ENCODE measurements at regions not wholly inside any gene's neighbourhood (a gene's known extent, or its start where the extent isn't known, plus 50 kb on each side); places are given as distances from the start of the nearest gene placed in this dataset.
A peak's percentile ranks its signal among the peaks of the same experiment; 100 is the strongest.

DNA sequence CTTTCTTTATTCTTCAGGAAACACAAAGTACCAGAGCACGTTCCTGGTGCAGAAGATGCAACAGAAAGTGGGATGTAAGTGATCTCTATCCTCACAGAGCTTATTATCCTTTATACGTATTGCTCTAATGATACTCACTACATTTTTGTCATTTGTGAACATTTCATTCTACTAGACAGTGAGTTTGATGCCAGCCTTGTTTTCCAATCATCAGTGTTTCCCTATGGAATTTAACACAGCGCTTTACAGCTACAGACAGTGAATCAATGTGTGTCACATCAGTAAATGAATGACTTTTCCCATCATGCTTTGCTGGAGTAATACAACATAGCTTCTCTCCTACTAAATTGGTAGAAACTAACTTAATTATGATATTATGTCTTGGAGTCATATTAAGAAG lies 175.5 kb downstream of the SDHAF3 start:
- Histone ChIP-seq H3K27ac (ENCODE audit: low read depth, low read length) (no peak overlapping the region), H3K36me3 (ENCODE audit: insufficient read depth, low read length) (no peaks in the 10 kb centered on the region), H3K79me2 (ENCODE audit: insufficient read depth, low read length) (no peaks in the 10 kb centered on the region), H3K9me3 (ENCODE audit: insufficient read depth, low read depth, low read length) (no peaks in the 10 kb centered on the region), H4K20me1 (ENCODE audit: insufficient read depth, low read length) (no peaks in the 10 kb centered on the region), H3K4me2 (ENCODE audit: low read length) (no peak overlapping the region), H3K9ac (ENCODE audit: low read length) (no peak overlapping the region), H3K27me3 (ENCODE audit: insufficient read depth, low read length) (no peaks in the 10 kb centered on the region), H3K4me1 (ENCODE audit: insufficient read depth, low read length) (no peaks in the 10 kb centered on the region), H2AFZ (ENCODE audit: low read depth, low read length) (no peak overlapping the region), H3K4me3 (ENCODE audit: insufficient read depth, low read depth, low read length) (no peak overlapping the region)
- no peak for TF ChIP-seq EZH2 (IDR thresholded peaks at IDR 0.05; ENCODE audit: insufficient read depth, low read length)
- TF ChIP-seq, protein P1, sequence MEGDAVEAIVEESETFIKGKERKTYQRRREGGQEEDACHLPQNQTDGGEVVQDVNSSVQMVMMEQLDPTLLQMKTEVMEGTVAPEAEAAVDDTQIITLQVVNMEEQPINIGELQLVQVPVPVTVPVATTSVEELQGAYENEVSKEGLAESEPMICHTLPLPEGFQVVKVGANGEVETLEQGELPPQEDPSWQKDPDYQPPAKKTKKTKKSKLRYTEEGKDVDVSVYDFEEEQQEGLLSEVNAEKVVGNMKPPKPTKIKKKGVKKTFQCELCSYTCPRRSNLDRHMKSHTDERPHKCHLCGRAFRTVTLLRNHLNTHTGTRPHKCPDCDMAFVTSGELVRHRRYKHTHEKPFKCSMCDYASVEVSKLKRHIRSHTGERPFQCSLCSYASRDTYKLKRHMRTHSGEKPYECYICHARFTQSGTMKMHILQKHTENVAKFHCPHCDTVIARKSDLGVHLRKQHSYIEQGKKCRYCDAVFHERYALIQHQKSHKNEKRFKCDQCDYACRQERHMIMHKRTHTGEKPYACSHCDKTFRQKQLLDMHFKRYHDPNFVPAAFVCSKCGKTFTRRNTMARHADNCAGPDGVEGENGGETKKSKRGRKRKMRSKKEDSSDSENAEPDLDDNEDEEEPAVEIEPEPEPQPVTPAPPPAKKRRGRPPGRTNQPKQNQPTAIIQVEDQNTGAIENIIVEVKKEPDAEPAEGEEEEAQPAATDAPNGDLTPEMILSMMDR (IDR thresholded peaks at IDR 0.05; ENCODE audit: insufficient read depth, low read depth, low read length): no peak
- FAIRE-seq (no peak), DNase-seq (ENCODE audit: low read depth) (no peak)
- H3K36me3 Mint-ChIP-seq (ENCODE audit: low read depth, unreplicated experiment): no peaks in the 10 kb centered on the region
- no peak overlapping the region for H3K4me3 Mint-ChIP-seq (ENCODE audit: unreplicated experiment)
- no peaks in the 10 kb centered on the region for H3K27me3 Mint-ChIP-seq (ENCODE audit: low read depth, unreplicated experiment)
- no peak overlapping the region for H3K27ac Mint-ChIP-seq (ENCODE audit: unreplicated experiment)
- H3K4me1 Mint-ChIP-seq (ENCODE audit: low read depth, unreplicated experiment): no peaks in the 10 kb centered on the region
- H3K9me3 Mint-ChIP-seq (ENCODE audit: unreplicated experiment): no peaks in the 10 kb centered on the region

DNA sequence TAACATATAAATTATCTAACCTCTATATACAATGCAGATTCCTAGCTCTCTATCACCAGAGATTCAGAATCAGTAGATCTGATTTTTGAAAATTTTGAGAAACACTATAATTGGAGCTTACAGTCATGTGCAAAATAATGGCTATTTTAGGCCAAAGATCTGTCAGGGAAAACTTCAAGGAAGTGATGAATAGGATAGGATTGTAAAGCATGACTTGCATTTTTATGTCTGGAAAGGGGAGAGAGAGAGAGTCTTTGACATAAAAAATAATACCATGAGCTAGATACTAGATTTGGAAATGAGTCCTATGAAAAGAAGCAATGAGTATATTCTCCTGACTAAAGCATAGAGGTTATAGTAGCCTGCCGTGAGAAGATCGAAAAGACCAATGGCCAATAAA lies 181.1 kb downstream of the SDHAF3 start:
- H3K27ac Mint-ChIP-seq (ENCODE audit: unreplicated experiment): peak overlapping the region; percentile 13
- H3K4me2 ChIP-seq (ENCODE audit: low read length): peak overlapping the region; percentile 22
- H3K9me3 ChIP-seq (ENCODE audit: insufficient read depth, low read depth, low read length): no peaks in the 10 kb centered on the region
- DNase-seq (ENCODE audit: low read depth) (peak; percentile 2), FAIRE-seq (no peak)
- H3K4me1 ChIP-seq (ENCODE audit: insufficient read depth, low read length): no peaks in the 10 kb centered on the region
- TF ChIP-seq, protein P1 (IDR thresholded peaks at IDR 0.05; ENCODE audit: insufficient read depth, low read depth, low read length): no peak
- TF ChIP-seq EZH2 (IDR thresholded peaks at IDR 0.05; ENCODE audit: insufficient read depth, low read length): no peak
- H3K27me3 Mint-ChIP-seq (ENCODE audit: low read depth, unreplicated experiment): no peaks in the 10 kb centered on the region
- H4K20me1 ChIP-seq (ENCODE audit: insufficient read depth, low read length): no peaks in the 10 kb centered on the region
- no peak overlapping the region for H3K4me3 ChIP-seq (ENCODE audit: insufficient read depth, low read depth, low read length)
- H3K9me3 Mint-ChIP-seq (ENCODE audit: unreplicated experiment): no peaks in the 10 kb centered on the region
- H3K4me1 Mint-ChIP-seq (ENCODE audit: low read depth, unreplicated experiment): peaks cover 9% of the 10 kb centered on the region
- no peaks in the 10 kb centered on the region for H3K27me3 ChIP-seq (ENCODE audit: insufficient read depth, low read length)
- H3K4me3 Mint-ChIP-seq (ENCODE audit: unreplicated experiment): no peak overlapping the region
- no peaks in the 10 kb centered on the region for H3K36me3 Mint-ChIP-seq (ENCODE audit: low read depth, unreplicated experiment)
- H3K36me3 ChIP-seq (ENCODE audit: insufficient read depth, low read length): no peaks in the 10 kb centered on the region
- no peaks in the 10 kb centered on the region for H3K79me2 ChIP-seq (ENCODE audit: insufficient read depth, low read length)
- no peak overlapping the region for H3K9ac ChIP-seq (ENCODE audit: low read length)
- no peak overlapping the region for H3K27ac ChIP-seq (ENCODE audit: low read depth, low read length)
- no peak overlapping the region for H2AFZ ChIP-seq (ENCODE audit: low read depth, low read length)

DNA sequence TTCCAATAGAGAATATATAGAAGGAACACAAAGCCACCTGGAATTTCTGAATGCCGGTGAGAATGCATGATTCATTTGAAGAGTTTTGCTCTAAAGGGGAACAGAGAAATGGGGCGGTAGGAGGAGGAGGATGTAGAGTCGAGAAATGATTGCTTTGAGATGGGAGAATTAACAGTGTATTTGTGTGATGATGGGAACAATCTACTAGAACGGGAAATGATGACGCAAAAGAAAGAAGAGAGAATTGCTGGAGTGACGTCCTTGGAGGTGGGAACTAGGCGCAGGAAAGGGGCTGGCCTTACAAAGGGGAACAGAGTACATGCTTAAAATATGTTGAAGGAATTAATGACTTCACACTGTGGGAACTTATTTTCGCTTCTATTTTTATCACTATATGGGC lies 188.1 kb downstream of the SDHAF3 start:
- H4K20me1 ChIP-seq (ENCODE audit: insufficient read depth, low read length): no peaks in the 10 kb centered on the region
- no peak for FAIRE-seq
- TF ChIP-seq, protein P1 (IDR thresholded peaks at IDR 0.05; ENCODE audit: insufficient read depth, low read depth, low read length): no peak
- no peak for TF ChIP-seq EZH2 (IDR thresholded peaks at IDR 0.05; ENCODE audit: insufficient read depth, low read length)
- H2AFZ ChIP-seq (ENCODE audit: low read depth, low read length): no peak overlapping the region
- H3K4me2 ChIP-seq (ENCODE audit: low read length): no peak overlapping the region
- DNase-seq (ENCODE audit: low read depth): no peak
- H3K79me2 ChIP-seq (ENCODE audit: insufficient read depth, low read length): no peaks in the 10 kb centered on the region
- no peak overlapping the region for H3K27ac ChIP-seq (ENCODE audit: low read depth, low read length)
- H3K9ac ChIP-seq (ENCODE audit: low read length): no peak overlapping the region
- H3K36me3 ChIP-seq (ENCODE audit: insufficient read depth, low read length): no peaks in the 10 kb centered on the region
- H3K4me3 ChIP-seq (ENCODE audit: insufficient read depth, low read depth, low read length): no peak overlapping the region
- H3K4me1 ChIP-seq (ENCODE audit: insufficient read depth, low read length): no peaks in the 10 kb centered on the region
- no peaks in the 10 kb centered on the region for H3K27me3 ChIP-seq (ENCODE audit: insufficient read depth, low read length)
- no peaks in the 10 kb centered on the region for H3K9me3 ChIP-seq (ENCODE audit: insufficient read depth, low read depth, low read length)
- no peaks in the 10 kb centered on the region for H3K9me3 Mint-ChIP-seq (ENCODE audit: unreplicated experiment)
- H3K27ac Mint-ChIP-seq (ENCODE audit: unreplicated experiment): no peak overlapping the region
- no peaks in the 10 kb centered on the region for H3K4me1 Mint-ChIP-seq (ENCODE audit: low read depth, unreplicated experiment)
- H3K36me3 Mint-ChIP-seq (ENCODE audit: low read depth, unreplicated experiment): no peaks in the 10 kb centered on the region
- H3K4me3 Mint-ChIP-seq (ENCODE audit: unreplicated experiment): no peak overlapping the region
- H3K27me3 Mint-ChIP-seq (ENCODE audit: low read depth, unreplicated experiment): no peaks in the 10 kb centered on the region

Data from astrocyte (in vitro differentiated cells and primary cell).